Endothelial cell (in vitro differentiated cells): ENCODE measurements at regions not wholly inside any gene's neighbourhood (a gene's known extent, or its start where the extent isn't known, plus 50 kb on each side); places are given as distances from the start of the nearest gene placed in this dataset.

Experiments used
- DNase-seq: peaks from one replicate; pipeline ENCODE4 v3.0.0; 2021; ENCODE audit warnings: low spot score
- H3K27ac Mint-ChIP-seq: one replicate; pipeline ENCODE4 v1.8.0; 2021; ENCODE audit warnings: mixed read lengths, inconsistent platforms; ENCODE audit not compliant: unreplicated experiment
- H3K27me3 Mint-ChIP-seq: one replicate; pipeline ENCODE4 v1.8.0; 2021; ENCODE audit warnings: mild to moderate bottlenecking, moderate library complexity, mixed read lengths, inconsistent platforms; ENCODE audit not compliant: unreplicated experiment
- H3K36me3 Mint-ChIP-seq: one replicate; pipeline ENCODE4 v1.8.0; 2021; ENCODE audit warnings: mild to moderate bottlenecking, low read depth, mixed read lengths, inconsistent platforms; ENCODE audit not compliant: unreplicated experiment
- H3K4me1 Mint-ChIP-seq: one replicate; pipeline ENCODE4 v1.8.0; 2021; ENCODE audit warnings: mild to moderate bottlenecking, mixed read lengths, inconsistent platforms; ENCODE audit not compliant: unreplicated experiment
- H3K4me3 Mint-ChIP-seq: one replicate; pipeline ENCODE4 v1.8.0; 2021; ENCODE audit warnings: mild to moderate bottlenecking, mixed read lengths, inconsistent platforms; ENCODE audit not compliant: unreplicated experiment
- H3K9me3 Mint-ChIP-seq: one replicate; pipeline ENCODE4 v1.8.0; 2021; ENCODE audit warnings: mixed read lengths, inconsistent platforms; ENCODE audit not compliant: unreplicated experiment
- TF ChIP-seq, protein P1 (sequence below): fragments of 200-600 bp; sonication (generic); IDR thresholded peaks from one replicate; pipeline ENCODE4 v1.5.0; 2021; ENCODE audit warnings: antibody characterized with exemption; ENCODE audit not compliant: unreplicated experiment

DNA sequence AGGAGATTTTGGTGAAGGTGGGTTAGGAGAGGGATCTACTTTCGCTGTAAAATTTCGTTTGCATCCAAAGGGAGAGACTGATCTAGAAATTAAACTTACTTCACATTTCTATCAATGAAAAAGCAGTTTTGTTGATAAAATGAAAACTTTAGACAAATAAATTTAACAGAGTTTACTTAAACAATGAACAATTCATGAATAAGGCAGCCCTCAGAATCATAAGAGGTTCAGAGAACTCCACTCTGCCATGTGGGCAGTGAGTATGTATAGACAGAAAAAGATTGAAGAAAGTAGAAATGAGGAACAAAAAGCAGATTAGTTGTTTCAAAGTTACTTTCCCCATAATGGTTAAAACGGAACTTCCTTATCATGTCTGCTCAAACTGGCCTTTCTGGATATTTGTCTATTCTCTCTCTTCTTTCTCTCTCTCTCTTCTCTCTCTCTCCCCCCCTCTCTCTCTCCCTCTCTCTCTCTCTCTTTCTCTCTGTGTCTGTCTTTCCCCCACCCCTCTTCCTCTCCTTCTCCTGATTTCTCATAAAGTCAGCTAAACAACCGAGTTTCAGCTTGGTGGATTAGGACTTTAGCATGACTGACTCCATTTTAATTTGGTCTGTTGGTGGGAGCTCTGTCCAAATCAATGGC is 248.9 kb downstream of the TJP1 start:
- no peak for DNase-seq
- TF ChIP-seq, protein P1, sequence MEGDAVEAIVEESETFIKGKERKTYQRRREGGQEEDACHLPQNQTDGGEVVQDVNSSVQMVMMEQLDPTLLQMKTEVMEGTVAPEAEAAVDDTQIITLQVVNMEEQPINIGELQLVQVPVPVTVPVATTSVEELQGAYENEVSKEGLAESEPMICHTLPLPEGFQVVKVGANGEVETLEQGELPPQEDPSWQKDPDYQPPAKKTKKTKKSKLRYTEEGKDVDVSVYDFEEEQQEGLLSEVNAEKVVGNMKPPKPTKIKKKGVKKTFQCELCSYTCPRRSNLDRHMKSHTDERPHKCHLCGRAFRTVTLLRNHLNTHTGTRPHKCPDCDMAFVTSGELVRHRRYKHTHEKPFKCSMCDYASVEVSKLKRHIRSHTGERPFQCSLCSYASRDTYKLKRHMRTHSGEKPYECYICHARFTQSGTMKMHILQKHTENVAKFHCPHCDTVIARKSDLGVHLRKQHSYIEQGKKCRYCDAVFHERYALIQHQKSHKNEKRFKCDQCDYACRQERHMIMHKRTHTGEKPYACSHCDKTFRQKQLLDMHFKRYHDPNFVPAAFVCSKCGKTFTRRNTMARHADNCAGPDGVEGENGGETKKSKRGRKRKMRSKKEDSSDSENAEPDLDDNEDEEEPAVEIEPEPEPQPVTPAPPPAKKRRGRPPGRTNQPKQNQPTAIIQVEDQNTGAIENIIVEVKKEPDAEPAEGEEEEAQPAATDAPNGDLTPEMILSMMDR: no peak
- H3K36me3 Mint-ChIP-seq: peaks cover 9% of the 10 kb centered on the region
- no peak overlapping the region for H3K27ac Mint-ChIP-seq
- H3K4me1 Mint-ChIP-seq: peaks cover 20% of the 10 kb centered on the region
- no peaks in the 10 kb centered on the region for H3K9me3 Mint-ChIP-seq
- peaks cover 11% of the 10 kb centered on the region for H3K27me3 Mint-ChIP-seq
- H3K4me3 Mint-ChIP-seq: no peak overlapping the region

DNA sequence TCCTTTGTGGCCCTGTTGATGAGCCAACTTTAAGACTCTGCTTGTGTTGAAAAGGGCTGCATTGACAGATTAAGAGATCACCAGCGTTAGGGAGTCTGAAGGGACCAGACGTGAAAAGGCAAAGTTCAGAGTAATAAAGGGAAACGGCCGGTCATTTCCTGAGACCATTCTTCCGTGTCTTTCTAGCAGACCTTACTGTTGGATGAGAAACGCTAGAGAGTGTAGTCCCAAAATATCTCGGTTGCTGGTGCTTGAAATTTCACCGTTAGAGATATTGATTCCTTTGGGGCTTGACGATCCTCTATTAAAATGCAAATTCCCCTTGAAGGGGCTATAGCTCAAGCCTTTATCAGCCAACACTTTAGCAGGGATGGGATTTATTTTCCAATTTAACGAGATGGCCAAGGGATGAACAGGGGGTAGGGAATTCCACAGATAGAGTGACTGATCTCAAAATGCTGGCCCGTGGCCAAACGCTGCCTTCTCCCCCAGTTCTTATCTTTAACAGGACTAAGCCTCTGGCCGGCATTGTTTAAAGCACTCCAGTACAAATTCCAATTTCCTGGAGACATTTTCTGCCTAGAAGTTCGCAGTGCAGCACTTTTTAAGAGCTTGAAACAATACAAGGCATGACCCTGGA is 250.4 kb downstream of the TJP1 start:
- peak overlapping the region; percentile 58 for H3K27ac Mint-ChIP-seq
- peaks cover 9% of the 10 kb centered on the region for H3K36me3 Mint-ChIP-seq
- peaks cover 20% of the 10 kb centered on the region for H3K4me1 Mint-ChIP-seq
- TF ChIP-seq, protein P1: no peak
- peak; percentile 42 for DNase-seq
- peak overlapping the region; percentile 85 for H3K4me3 Mint-ChIP-seq
- H3K9me3 Mint-ChIP-seq: no peaks in the 10 kb centered on the region
- H3K27me3 Mint-ChIP-seq: peaks cover 11% of the 10 kb centered on the region

DNA sequence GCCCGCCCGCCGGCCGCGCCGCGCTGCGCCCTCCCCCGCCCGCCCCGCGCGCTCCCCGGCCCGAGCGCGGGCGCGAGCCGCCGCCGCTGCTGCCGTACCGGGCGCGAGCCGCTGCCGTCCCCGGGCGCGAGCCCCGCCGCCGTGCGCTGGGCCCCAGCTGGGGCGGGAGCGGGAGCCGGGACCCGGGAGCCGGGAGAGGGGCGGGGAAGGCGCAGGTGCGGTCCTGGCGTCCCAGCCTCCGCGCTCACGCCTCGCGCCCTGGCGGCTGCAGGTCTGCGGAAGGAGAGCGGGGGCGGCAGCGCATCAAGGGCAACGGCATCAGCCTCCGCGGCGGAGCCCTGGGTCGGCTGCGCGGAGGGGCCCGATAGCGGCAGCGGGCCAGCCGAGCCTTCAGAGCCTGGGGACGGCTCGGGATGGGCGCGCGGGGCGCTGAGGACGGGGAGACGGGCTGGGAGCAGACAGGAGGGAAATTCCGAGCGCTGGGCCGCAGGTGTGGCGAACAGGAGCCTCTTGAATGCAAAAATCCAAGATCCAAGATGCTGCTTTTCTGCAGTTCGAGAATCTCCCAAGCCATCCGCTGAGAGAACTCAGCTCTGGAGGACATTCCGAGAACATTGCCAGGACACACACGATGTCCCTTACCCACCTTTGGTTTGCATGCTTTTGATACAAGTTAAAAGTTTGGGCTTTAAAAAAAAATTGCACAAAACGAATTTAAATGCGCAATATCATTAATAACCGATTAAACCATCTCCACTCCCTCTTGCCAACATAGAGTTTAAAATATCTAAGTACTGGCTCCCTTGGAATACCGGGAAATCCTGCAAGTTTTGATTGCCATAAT is 251.1 kb downstream of the TJP1 start:
- peaks cover 20% of the 10 kb centered on the region for H3K4me1 Mint-ChIP-seq
- peak overlapping the region; percentile 85 for H3K4me3 Mint-ChIP-seq
- peak; percentile 62 for DNase-seq
- peaks cover 9% of the 10 kb centered on the region for H3K36me3 Mint-ChIP-seq
- H3K27me3 Mint-ChIP-seq: peaks cover 11% of the 10 kb centered on the region
- no peak overlapping the region for H3K27ac Mint-ChIP-seq
- TF ChIP-seq, protein P1: no peak
- no peaks in the 10 kb centered on the region for H3K9me3 Mint-ChIP-seq

DNA sequence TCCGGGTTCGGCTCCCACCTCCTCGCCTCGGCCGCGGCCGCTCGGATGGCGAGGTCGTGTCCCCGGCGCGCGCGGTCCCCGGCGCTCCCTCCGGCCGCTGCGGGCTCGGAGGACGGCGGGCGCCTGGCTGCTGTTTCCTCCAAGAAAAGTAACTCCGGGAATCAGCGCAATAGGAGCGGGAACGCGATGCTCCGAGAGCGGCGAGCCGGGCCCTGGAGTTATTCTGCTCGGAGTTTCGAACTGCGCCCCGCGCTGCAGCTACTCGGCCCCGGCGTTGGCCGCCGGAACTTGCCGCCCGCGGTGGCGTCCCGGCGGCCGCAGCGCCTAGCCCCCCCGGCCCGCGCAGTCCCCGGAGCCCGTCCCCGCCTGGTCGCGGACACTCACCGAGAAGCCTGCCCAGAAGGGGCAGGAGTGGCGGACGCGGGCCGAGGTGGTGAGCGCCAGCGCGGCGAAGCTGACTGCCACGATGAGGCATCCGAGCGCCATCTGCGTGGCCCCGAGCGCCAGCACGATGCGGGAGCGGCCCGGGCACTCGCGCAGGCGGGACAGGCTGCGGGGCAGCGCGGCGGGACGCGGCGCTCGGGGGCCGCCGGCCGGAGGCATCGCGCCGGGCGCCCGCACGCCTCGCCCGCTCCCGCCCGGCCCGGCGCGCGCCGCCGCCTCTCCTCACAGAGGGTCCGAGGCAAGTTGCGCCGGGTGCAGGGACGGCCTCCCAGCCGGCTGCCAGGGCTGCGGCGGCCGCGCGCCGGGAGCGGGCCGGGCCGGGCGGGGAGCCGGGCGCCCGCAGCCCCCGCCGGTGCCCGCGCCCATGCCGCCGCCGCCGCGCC is 251.9 kb downstream of the TJP1 start:
- peaks cover 11% of the 10 kb centered on the region for H3K27me3 Mint-ChIP-seq
- peaks cover 9% of the 10 kb centered on the region for H3K36me3 Mint-ChIP-seq
- TF ChIP-seq, protein P1: no peak
- H3K27ac Mint-ChIP-seq: no peak overlapping the region
- H3K9me3 Mint-ChIP-seq: no peaks in the 10 kb centered on the region
- no peak overlapping the region for H3K4me3 Mint-ChIP-seq
- DNase-seq: peak; percentile 27
- H3K4me1 Mint-ChIP-seq: peaks cover 20% of the 10 kb centered on the region
